ENCODE measurements at regions not wholly inside any gene's neighbourhood (a gene's known extent, or its start where the extent isn't known, plus 50 kb on each side); places are given as distances from the start of the nearest gene placed in this dataset.
"Not testable (repeated sequence)": the region's sequence is repeated elsewhere in the genome, so short reads cannot be mapped to it uniquely, and the experiment has no call there.

- no peak for DNase-seq (ENCODE audit: low spot score)
Measured at GRCh38 chr15:54840621-54841398, 355.9 kb downstream of the RSL24D1 start.

GRCh38 chr15:54839379-54839778 is 357.4 kb downstream of the RSL24D1 start:
- no peak for DNase-seq (ENCODE audit: low spot score)

- DNase-seq (ENCODE audit: low spot score): no peak
Measured at GRCh38 chr15:54836052-54836795, 360.5 kb downstream of the RSL24D1 start.

GRCh38 chr15:54829821-54830220 is 366.9 kb downstream of the RSL24D1 start:
- no peak for DNase-seq (ENCODE audit: low spot score)

DNA sequence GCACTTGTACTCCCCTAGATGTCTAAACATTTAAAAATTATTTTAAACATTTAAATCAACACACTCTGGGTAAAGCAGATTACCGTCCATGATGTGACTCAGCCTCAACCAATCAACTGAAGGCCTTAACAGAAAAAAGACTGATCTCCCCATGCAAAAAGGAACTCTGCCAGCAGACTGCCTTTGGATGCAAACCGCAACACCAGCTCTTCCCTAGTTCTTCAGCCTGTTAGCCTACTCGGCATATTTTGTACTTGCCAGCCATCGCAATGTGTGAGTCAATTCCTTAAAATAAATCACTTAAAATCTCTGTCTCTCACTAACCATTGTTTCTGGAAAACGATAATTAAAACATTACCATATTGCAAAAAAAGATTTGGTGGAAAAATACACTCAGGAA is 375.9 kb downstream of the RSL24D1 start:
- DNase-seq (ENCODE audit: low spot score): no peak

GRCh38 chr15:54820098-54820497 is 376.6 kb downstream of the RSL24D1 start:
- no peak for DNase-seq (ENCODE audit: low spot score)

GRCh38 chr15:54816401-54816800 is 380.3 kb downstream of the RSL24D1 start:
- no peak for DNase-seq (ENCODE audit: low spot score)

GRCh38 chr15:54815556-54815955 is 381.2 kb downstream of the RSL24D1 start:
- DNase-seq (ENCODE audit: low spot score): no peak

- DNase-seq (ENCODE audit: low spot score): no peak
Measured at GRCh38 chr15:54812383-54812782, 384.4 kb downstream of the RSL24D1 start.

DNA sequence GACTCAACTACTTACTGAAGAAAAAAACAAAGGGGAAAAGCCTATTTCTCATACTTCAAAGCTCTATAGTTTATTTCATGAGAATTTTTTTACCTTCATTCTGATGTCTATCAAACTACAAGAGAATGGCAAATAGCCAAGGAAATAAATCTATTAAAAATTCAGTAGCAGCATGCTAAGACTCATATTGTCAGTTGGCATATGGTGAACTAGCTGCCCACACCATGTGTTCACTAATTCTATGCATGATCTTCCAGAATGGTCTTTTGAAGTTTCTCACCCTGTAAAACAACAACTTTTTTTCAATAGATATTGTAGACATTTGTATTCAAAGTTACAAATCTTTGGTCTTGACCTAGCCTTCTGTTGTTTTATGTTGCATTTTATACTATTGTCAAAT is 386.2 kb downstream of the RSL24D1 start:
- DNase-seq (ENCODE audit: low spot score): no peak

GRCh38 chr15:54810031-54810430 is 386.7 kb downstream of the RSL24D1 start:
- DNase-seq (ENCODE audit: low spot score): no peak

- DNase-seq (ENCODE audit: low spot score): no peak
Measured at GRCh38 chr15:54808321-54808720, 388.4 kb downstream of the RSL24D1 start.

DNA sequence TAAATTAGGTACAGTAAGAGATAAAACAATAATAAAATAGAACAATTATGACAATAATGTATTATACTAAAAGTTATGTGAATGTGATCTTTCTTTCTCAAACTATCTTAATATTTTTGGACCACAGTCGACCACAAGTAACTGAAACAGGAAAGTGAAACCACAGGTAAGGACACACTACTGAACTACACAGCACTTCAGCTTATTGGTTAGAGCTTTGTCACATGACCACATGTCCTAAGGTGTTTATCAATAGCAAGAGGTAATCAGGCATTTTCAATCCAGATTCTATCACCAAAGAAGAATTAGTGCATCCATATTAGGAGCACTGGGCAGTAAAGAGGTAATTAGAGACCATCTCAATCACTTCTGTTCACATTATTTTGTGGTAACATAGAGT is 392.8 kb downstream of the RSL24D1 start:
- DNase-seq (ENCODE audit: low spot score): no peak

DNA sequence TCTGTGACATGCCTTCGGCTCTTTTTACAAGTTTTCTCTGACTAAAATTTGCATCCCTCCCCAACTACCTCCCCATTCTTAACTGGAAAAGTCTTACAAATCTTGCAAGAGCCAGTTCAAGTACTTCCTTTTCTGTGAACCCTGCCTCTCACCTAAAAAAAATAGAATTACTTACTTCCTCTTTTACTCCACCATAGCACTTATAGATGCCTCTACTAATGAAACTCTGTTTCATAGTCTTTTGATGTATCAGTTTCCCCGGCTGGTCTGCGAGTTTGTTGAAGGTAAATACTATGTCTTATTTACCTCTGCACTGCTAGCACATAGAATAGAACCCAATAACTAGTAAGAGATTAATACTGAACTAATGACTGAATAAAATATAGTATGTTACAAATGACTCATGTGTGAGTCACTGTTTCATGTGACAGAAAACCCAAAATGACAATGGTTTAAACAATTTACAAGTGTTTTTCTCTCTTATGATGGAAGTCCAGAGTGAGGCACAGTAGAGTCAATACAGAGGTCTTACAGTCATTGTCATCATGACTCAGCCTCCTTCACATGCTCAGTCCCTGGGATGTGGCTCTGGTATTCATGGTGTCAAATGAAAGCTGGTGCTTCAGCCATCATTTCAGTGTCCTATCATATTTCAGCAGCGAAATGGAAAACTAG is 393.5 kb downstream of the RSL24D1 start:
- no peak for DNase-seq (ENCODE audit: low spot score)

DNA sequence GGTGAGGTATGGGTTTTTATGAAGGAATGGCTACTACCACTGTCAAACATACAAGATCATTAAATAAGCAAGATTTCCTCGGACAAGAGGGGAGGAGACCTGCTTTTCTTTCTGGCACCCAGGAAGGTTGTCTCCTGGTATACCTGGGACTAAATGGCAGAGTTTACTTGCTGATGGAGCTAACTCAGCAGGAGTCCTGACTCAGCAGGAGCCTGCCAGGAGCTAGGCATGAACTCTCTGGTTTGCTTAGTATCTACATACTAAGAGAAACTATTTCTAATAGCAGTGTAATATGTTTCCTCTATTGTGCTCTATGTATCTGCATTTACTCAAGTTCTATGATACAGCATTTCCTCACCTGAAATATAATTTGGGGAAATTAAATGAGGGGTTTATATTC is 404.2 kb downstream of the RSL24D1 start:
- no peak for DNase-seq (ENCODE audit: low spot score)

- no peak for DNase-seq (ENCODE audit: low spot score)
Measured at GRCh38 chr15:54790693-54791092, 406.0 kb downstream of the RSL24D1 start.

- DNase-seq (ENCODE audit: low spot score): no peak
Measured at GRCh38 chr15:54789376-54789775, 407.4 kb downstream of the RSL24D1 start.

GRCh38 chr15:54781220-54781619 is 415.5 kb downstream of the RSL24D1 start:
- not testable (repeated sequence) for DNase-seq (ENCODE audit: low spot score)

DNA sequence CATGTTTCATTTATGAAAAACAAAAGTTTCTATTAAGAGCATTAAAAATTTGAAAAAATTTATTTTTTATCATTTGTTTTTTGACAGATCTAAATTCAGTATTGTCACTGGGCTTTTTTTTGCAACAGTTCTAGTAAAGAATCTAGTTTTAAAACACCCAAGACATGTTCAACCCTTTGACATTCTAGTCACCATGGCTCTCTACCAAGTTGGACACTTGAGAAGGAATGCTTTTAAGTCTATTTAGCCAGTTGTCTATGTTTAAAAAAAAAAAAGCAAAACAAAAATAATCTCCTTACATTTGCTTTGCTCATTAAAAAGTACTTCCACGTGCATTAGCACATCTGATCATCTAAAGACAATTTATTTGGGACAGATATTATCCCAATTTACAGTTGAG is 417.5 kb downstream of the RSL24D1 start:
- DNase-seq (ENCODE audit: low spot score): no peak

DNA sequence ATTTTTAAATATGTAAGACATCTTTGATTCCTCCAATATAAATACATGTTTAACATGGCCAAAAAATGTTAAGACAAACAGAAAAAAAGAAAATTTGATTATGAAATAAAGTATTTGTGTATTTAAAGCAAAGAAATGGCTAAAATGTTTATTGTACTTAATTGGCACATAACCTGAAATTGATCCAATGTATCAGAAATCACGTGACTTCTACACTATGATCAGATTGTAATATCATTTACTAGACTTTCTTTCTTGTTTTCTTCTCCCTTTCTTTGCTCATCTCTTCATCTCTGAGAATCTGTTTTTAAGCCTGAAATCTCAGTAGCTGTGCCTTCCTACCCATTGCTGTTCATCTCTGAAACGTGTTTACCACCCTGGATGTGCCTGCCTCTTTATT is 420.3 kb downstream of the RSL24D1 start:
- DNase-seq (ENCODE audit: low spot score): no peak

DNA sequence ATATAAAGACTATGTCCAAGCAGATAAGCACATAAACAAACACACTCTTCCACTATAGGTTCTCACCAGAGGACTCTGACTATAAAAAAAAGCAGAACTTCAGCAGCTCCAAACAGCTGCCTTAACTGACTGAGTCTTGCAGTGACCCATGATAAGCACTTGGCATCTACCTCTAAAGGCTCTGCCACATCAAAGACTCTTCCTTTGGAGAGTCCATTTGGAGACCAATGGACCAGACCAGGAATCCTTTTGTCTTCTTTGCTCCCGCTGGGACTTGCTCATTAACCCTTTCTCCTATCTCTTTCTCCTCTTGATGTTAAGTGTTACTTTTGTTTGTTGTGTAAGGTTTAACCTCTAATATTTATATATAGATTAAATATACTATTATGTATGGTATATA is 424.1 kb downstream of the RSL24D1 start:
- no peak for DNase-seq (ENCODE audit: low spot score)

DNA sequence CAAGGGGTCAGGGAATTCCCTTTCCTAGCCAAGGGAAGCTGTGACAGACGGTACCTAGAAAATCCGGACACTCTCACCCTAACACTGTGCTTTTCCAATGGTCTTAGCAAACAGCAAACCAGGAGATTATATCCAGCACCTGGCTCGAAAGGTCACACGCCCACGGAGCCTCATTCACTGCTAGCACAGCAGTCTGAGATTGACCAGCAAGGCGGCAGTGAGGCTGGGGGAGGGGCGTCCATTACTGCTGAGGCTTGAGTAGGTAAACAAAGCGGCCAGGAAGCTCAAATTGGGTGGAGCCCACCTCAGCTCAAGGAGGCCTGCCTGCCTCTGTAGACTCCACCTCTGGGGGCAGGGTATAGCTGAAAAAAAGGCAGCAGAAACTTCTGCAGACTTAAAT is 447.3 kb downstream of the RSL24D1 start:
- not testable (repeated sequence) for DNase-seq (ENCODE audit: low spot score)
